CD14-positive monocyte (primary cell): ENCODE measurements at regions not wholly inside any gene's neighbourhood (a gene's known extent, or its start where the extent isn't known, plus 50 kb on each side); places are given as distances from the start of the nearest gene placed in this dataset.

Experiments
- DNase-seq, 3 donors: peaks; one replicate each; pipeline ENCODE4 v3.0.0-alpha.2; 2011 to 2022
- H2AFZ ChIP-seq: 2 replicates; pipeline ENCODE4 v1.6.0; 2012; ENCODE audit warnings: mild to moderate bottlenecking, low read depth, low read length, inconsistent platforms; ENCODE audit not compliant: insufficient read depth, poor library complexity, severe bottlenecking
- H3K27ac ChIP-seq, 2 donors: 1 replicate in 1 of 2; 2 replicates in 1 of 2; pipeline ENCODE4 v1.5.1; 2012 to 2013; ENCODE audit warnings: low read length in 2 of 2, control low read depth in 1 of 2, inconsistent platforms in 1 of 2, low read depth in 1 of 2, mild to moderate bottlenecking in 1 of 2
- H3K27me3 ChIP-seq, 2 donors: one replicate each; pipeline versions ENCODE4 v1.6.0 to v1.6.1; 2011 to 2013; ENCODE audit warnings: low read length in 2 of 2; ENCODE audit not compliant: control insufficient read depth in 2 of 2, insufficient read depth in 2 of 2
- H3K36me3 ChIP-seq, 2 donors: replicated peaks in 1 of 2; 1 replicate in 1 of 2; 2 replicates in 1 of 2; pipeline versions ENCODE4 v1.5.1 to v1.6.1; 2012 to 2013; ENCODE audit warnings: low read length in 2 of 2, control low read depth in 1 of 2, inconsistent platforms in 1 of 2, mild to moderate bottlenecking in 1 of 2; ENCODE audit not compliant: insufficient read depth in 2 of 2, control insufficient read depth in 1 of 2
- H3K4me1 ChIP-seq, 2 donors: 1 replicate in 1 of 2; 2 replicates in 1 of 2; pipeline versions ENCODE4 v1.5.1 to v1.6.1; 2012 to 2013; ENCODE audit warnings: low read length in 2 of 2, control low read depth in 1 of 2, inconsistent platforms in 1 of 2, mild to moderate bottlenecking in 1 of 2, moderate library complexity in 1 of 2; ENCODE audit not compliant: insufficient read depth in 2 of 2, control insufficient read depth in 1 of 2
- H3K4me2 ChIP-seq: replicated peaks from 2 replicates; pipeline ENCODE3; 2012; ENCODE audit warnings: low read length, moderate library complexity, mild to moderate bottlenecking; ENCODE audit not compliant: poor library complexity, severe bottlenecking; ENCODE audit errors: extremely low read depth
- H3K4me3 ChIP-seq, 3 experiments: fragments of 200-600 bp in 1 of 3; sonication (generic) in 1 of 3; replicated peaks in 1 of 3; 1 replicate in 2 of 3; 2 replicates in 1 of 3; pipeline ENCODE4 v1.5.1; 2011 to 2013; ENCODE audit warnings: low read length in 3 of 3, mild to moderate bottlenecking in 3 of 3, control low read depth in 2 of 3, low read depth in 2 of 3, inconsistent platforms in 1 of 3, moderate library complexity in 1 of 3
- H3K79me2 ChIP-seq: 2 replicates; pipeline ENCODE4 v1.6.0; 2012; ENCODE audit warnings: mild to moderate bottlenecking, control low read depth, inconsistent platforms, low read length, moderate library complexity; ENCODE audit not compliant: insufficient read depth
- H3K9ac ChIP-seq: 2 replicates; pipeline ENCODE4 v1.6.0; 2017; ENCODE audit warnings: low read length, mild to moderate bottlenecking; ENCODE audit not compliant: insufficient read depth, poor library complexity, severe bottlenecking
- H3K9me3 ChIP-seq, 2 donors: replicated peaks in 1 of 2; 1 replicate in 1 of 2; 2 replicates in 1 of 2; pipeline versions ENCODE4 v1.5.1 to v1.6.1; 2012 to 2013; ENCODE audit warnings: low read length in 2 of 2, control low read depth in 1 of 2; ENCODE audit not compliant: control insufficient read depth in 1 of 2, insufficient read depth in 1 of 2
- H4K20me1 ChIP-seq: 2 replicates; pipeline ENCODE4 v1.6.0; 2012; ENCODE audit warnings: mild to moderate bottlenecking, low read length, control low read depth, moderate library complexity; ENCODE audit not compliant: insufficient read depth
- H3K27ac Mint-ChIP-seq, 7 donors: one replicate each; pipeline ENCODE4 v1.8.0; 2020; ENCODE audit warnings: mild to moderate bottlenecking in 7 of 7, mixed read lengths in 7 of 7, moderate library complexity in 6 of 7, inconsistent platforms in 2 of 7
- H3K27me3 Mint-ChIP-seq, 3 donors: one replicate each; pipeline ENCODE4 v1.8.0; 2021 to 2022; ENCODE audit warnings: low read depth in 3 of 3, mild to moderate bottlenecking in 3 of 3, mixed read lengths in 3 of 3, moderate library complexity in 3 of 3, inconsistent platforms in 1 of 3
- H3K36me3 Mint-ChIP-seq, 2 donors: one replicate each; pipeline ENCODE4 v1.8.0; 2020; ENCODE audit warnings: mixed read lengths in 2 of 2, inconsistent platforms in 1 of 2, mild to moderate bottlenecking in 1 of 2
- H3K4me1 Mint-ChIP-seq: one replicate; pipeline ENCODE4 v1.8.0; 2020; ENCODE audit warnings: mild to moderate bottlenecking, mixed read lengths
- H3K4me3 Mint-ChIP-seq, 2 donors: one replicate each; pipeline ENCODE4 v1.8.0; 2020; ENCODE audit warnings: mild to moderate bottlenecking in 2 of 2, mixed read lengths in 2 of 2, moderate library complexity in 1 of 2
- H3K9me3 Mint-ChIP-seq, 7 donors: one replicate each; pipeline ENCODE4 v1.8.0; 2020 to 2022; ENCODE audit warnings: mixed read lengths in 7 of 7, mild to moderate bottlenecking in 6 of 7, moderate library complexity in 6 of 7, inconsistent platforms in 2 of 7
- CTCF ChIP-seq: fragments of 200-600 bp; IDR thresholded peaks from one replicate; pipeline ENCODE4 v1.8.0; 2022; ENCODE audit warnings: antibody characterized with exemption, mild to moderate bottlenecking
- WGBS: methylation state at CpG from one replicate; pipeline ENCODE4 v1.1.5; 2013; ENCODE audit warnings: missing lambda C conversion rate; ENCODE audit not compliant: insufficient coverage; 5-methylcytosine and 5-hydroxymethylcytosine counted together
- intact Hi-C, 2 donors: fragments of 100-400 bp; cut with micrococcal nuclease; formaldehyde crosslinking; loops; one replicate each; pipeline versions ENCODE4 v1.15.0 to v1.15.1; 2023

GRCh38 chr1:229856009-229856650 is 210.9 kb upstream of the GALNT2 start:
- intact Hi-C loops = no loop called here
- Histone ChIP-seq H3K4me1 (peaks cover 4 to 5% of the 10 kb centered on the region in 2 donors), H3K27me3 (no peaks in the 10 kb centered on the region), H3K36me3 (no peaks in the 10 kb centered on the region), H2AFZ (peak overlapping the region; percentile 88), H3K4me3 (peak overlapping the region; percentile 47 to 75 (median 54)), H4K20me1 (no peaks in the 10 kb centered on the region), H3K9ac (peak overlapping the region; percentile 58), H3K79me2 (no peaks in the 10 kb centered on the region), H3K4me2 (peak overlapping the region; percentile 67), H3K27ac (peak overlapping the region; percentile 53 to 78), H3K9me3 (no peaks in the 10 kb centered on the region)
- Mint-ChIP-seq H3K27me3 (peaks cover 0 to 5% (median 3%) of the 10 kb centered on the region in 3 donors), H3K4me1 (peaks cover 9% of the 10 kb centered on the region), H3K9me3 (no peaks in the 10 kb centered on the region), H3K36me3 (no peaks in the 10 kb centered on the region), H3K27ac (peak overlapping the region; percentile 58 to 90 (median 88)), H3K4me3 (peak overlapping the region; percentile 89 to 98)
- 0% methylated on average over 2 of the region's 7 CpGs for WGBS
- DNase-seq = peak; percentile 15 to 28 (median 16)
- no peak for TF ChIP-seq CTCF

GRCh38 chr1:229857585-229857984 is 209.5 kb upstream of the GALNT2 start:
- Histone ChIP-seq H3K9ac (no peak overlapping the region), H3K4me3 (no peak overlapping the region), H3K27ac (no peak overlapping the region), H3K4me1 (peaks cover 4 to 5% of the 10 kb centered on the region in 2 donors), H3K9me3 (no peaks in the 10 kb centered on the region), H3K36me3 (no peaks in the 10 kb centered on the region), H3K27me3 (no peaks in the 10 kb centered on the region), H3K4me2 (no peak overlapping the region), H4K20me1 (no peaks in the 10 kb centered on the region), H2AFZ (no peak overlapping the region), H3K79me2 (no peaks in the 10 kb centered on the region)
- H3K4me1 Mint-ChIP-seq = peaks cover 9% of the 10 kb centered on the region
- H3K36me3 Mint-ChIP-seq = no peaks in the 10 kb centered on the region
- peak overlapping the region in 1 of 7 donors; percentile 1 for H3K27ac Mint-ChIP-seq
- no CpG with 5 or more reads among the region's 4 CpGs for WGBS
- no peak for DNase-seq
- no peaks in the 10 kb centered on the region for H3K9me3 Mint-ChIP-seq
- intact Hi-C loops = no loop called here
- H3K27me3 Mint-ChIP-seq = peaks cover 0 to 3% (median 3%) of the 10 kb centered on the region in 3 donors
- H3K4me3 Mint-ChIP-seq = no peak overlapping the region
- TF ChIP-seq CTCF = no peak
